Esophagus muscularis mucosa (tissue), 4 donors: ENCODE measurements at regions not wholly inside any gene's neighbourhood (a gene's known extent, or its start where the extent isn't known, plus 50 kb on each side); places are given as distances from the start of the nearest gene placed in this dataset.

Source experiments
- DNase-seq: peaks from one replicate; pipeline ENCODE4 v3.0.0-alpha.2; 2017; ENCODE audit errors: extremely low spot score
- H3K27ac ChIP-seq, 4 donors: fragments of 200-600 bp; sonication (generic); replicated peaks in 1 of 4; 1 replicate in 3 of 4; 2 replicates in 1 of 4; pipeline ENCODE4 v1.5.1; 2016 to 2019; ENCODE audit warnings: mild to moderate bottlenecking in 1 of 4
- H3K27me3 ChIP-seq, 4 donors: fragments of 200-600 bp; sonication (generic); one replicate each; pipeline versions ENCODE4 v1.5.1 to v1.6.0; 2016 to 2019
- H3K36me3 ChIP-seq, 4 donors: fragments of 200-600 bp; sonication (generic); one replicate each; pipeline ENCODE4 v1.5.1; 2016 to 2019
- H3K4me1 ChIP-seq, 4 donors: fragments of 200-600 bp; sonication (generic); one replicate each; pipeline ENCODE4 v1.5.1; 2016 to 2019
- H3K4me3 ChIP-seq, 4 donors: fragments of 200-600 bp; sonication (generic); 1 replicate in 2 of 4; 2 replicates in 2 of 4; pipeline ENCODE4 v1.5.1; 2016 to 2019; ENCODE audit warnings: mild to moderate bottlenecking in 4 of 4, moderate library complexity in 1 of 4
- H3K9me3 ChIP-seq, 4 donors: fragments of 200-600 bp; sonication (generic); 1 replicate in 3 of 4; 2 replicates in 1 of 4; pipeline ENCODE4 v1.5.1; 2016 to 2019
- EP300 ChIP-seq: sonication (generic); formaldehyde crosslinking; IDR thresholded peaks from one replicate; pipeline ENCODE4 v1.6.1; 2017; ENCODE audit warnings: antibody characterized with exemption
- POLR2A ChIP-seq: fragments of 450-650 bp; IDR thresholded peaks from one replicate; pipeline ENCODE4 v1.6.1; 2017; ENCODE audit warnings: antibody characterized with exemption, moderate library complexity, mild to moderate bottlenecking, low read depth
- POLR2AphosphoS5 ChIP-seq, 2 donors: sonication (generic); formaldehyde crosslinking; IDR thresholded peaks; one replicate each; pipeline ENCODE4 v1.6.1; 2017; ENCODE audit warnings: antibody characterized with exemption in 2 of 2
- WGBS: methylation state at CpG from one replicate; pipeline ENCODE4 v1.1.5; 2018; 5-methylcytosine and 5-hydroxymethylcytosine counted together
- intact Hi-C: fragments of 100-400 bp; cut with DNase I; formaldehyde crosslinking; loops from one replicate; pipeline ENCODE4 v1.15.1; 2023
- TF ChIP-seq, protein P1 (sequence below), 3 experiments: fragments of 200-600 bp in 2 of 3; fragments of 450-650 bp in 1 of 3; sonication (generic) in 2 of 3; IDR thresholded peaks; one replicate each; pipeline ENCODE4 v1.5.1; 2017 to 2019; ENCODE audit warnings: antibody characterized with exemption in 3 of 3, mild to moderate bottlenecking in 2 of 3, moderate library complexity in 1 of 3

DNA sequence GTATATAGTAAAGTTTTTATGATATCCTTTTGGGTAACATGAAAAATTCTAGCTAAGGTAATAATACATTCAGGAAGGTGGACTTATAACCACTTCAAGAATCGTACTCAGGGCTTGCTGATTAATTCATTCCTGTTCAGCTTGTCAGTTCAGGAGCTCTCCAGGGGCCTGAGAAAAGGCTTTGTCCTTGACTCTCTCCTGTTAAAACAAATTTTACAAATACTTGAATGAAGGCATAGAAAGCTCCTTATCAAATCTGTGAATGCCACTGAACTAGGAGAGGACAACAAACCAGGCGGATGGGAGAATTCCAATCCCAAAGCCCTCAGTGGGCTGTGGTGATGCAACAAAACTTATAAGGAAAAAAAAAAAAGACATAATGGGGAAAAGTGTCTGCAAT lies 354.5 kb upstream of the ZMIZ1 start:
- intact Hi-C loops, result no loop called here
- Histone ChIP-seq H3K9me3 (no peaks in the 10 kb centered on the region), H3K4me3 (no peak overlapping the region), H3K36me3 (no peaks in the 10 kb centered on the region), H3K27me3 (no peaks in the 10 kb centered on the region), H3K27ac (no peak overlapping the region), H3K4me1 (peaks cover 7 to 22% (median 20%) of the 10 kb centered on the region in 4 donors)
- 88% methylated on average over 2 of the region's 2 CpGs for WGBS
- TF ChIP-seq EP300 (no peak), POLR2AphosphoS5 (IDR thresholded peaks at IDR 0.05) (no peak)
- DNase-seq, result no peak

DNA sequence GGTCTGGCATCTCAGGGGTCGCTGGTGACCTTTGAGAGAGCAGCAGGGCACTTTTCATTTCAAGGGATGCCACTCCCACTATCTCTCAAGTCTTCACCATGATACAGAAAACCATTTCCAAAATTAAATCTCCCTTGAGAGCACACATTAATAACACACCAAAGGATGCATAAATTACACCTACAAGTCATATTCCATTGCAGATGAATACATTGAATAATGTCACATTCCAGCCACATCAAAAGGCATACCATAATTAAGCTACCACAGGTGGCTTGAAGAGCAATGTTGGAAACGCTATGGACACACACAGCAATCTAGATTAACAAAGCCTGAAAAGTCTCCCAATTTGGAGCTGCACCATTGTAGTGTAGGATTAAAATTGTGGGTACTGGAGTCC lies 353.3 kb upstream of the ZMIZ1 start:
- WGBS, result 65% methylated on average over 2 of the region's 2 CpGs
- no peaks in the 10 kb centered on the region for H3K36me3 ChIP-seq
- intact Hi-C loops, result no loop called here
- no peak overlapping the region for H3K27ac ChIP-seq
- no peak overlapping the region for H3K4me3 ChIP-seq
- H3K27me3 ChIP-seq, result no peaks in the 10 kb centered on the region
- TF ChIP-seq POLR2AphosphoS5 (IDR thresholded peaks at IDR 0.05) (no peak), POLR2A (no peak), EP300 (no peak)
- TF ChIP-seq, protein P1, sequence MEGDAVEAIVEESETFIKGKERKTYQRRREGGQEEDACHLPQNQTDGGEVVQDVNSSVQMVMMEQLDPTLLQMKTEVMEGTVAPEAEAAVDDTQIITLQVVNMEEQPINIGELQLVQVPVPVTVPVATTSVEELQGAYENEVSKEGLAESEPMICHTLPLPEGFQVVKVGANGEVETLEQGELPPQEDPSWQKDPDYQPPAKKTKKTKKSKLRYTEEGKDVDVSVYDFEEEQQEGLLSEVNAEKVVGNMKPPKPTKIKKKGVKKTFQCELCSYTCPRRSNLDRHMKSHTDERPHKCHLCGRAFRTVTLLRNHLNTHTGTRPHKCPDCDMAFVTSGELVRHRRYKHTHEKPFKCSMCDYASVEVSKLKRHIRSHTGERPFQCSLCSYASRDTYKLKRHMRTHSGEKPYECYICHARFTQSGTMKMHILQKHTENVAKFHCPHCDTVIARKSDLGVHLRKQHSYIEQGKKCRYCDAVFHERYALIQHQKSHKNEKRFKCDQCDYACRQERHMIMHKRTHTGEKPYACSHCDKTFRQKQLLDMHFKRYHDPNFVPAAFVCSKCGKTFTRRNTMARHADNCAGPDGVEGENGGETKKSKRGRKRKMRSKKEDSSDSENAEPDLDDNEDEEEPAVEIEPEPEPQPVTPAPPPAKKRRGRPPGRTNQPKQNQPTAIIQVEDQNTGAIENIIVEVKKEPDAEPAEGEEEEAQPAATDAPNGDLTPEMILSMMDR (IDR thresholded peaks at IDR 0.05), result no peak
- no peaks in the 10 kb centered on the region for H3K9me3 ChIP-seq
- peaks cover 7 to 22% (median 20%) of the 10 kb centered on the region in 4 donors for H3K4me1 ChIP-seq
- DNase-seq, result no peak

DNA sequence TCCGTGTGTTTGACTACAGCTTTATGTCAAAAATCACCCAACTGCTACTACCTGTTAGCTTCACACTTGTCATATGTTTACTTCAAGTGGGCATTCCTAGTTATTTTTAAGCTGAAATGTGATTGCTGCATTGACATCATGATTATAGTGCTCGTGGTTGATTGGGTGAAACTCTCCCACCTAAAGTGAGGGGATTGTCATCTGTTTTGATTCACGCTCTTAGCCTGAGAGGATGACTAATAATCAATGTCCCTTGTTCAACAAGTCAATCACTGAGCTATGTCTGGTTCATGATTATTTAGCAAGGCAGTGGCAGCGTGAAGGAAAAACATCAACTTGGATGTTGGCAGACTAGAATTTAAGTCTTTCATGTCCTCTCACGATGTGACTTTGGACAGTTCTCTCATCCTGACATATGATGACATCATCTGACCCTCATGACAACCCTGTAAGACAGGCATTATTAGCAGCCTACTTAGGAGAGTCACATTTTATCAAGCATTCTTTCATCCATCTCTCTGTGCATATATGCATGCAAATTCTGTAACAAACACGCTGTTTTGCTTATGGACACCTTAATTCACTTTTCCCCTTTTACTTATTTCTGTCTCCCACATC lies 352.6 kb upstream of the ZMIZ1 start:
- Histone ChIP-seq H3K4me3 (no peak overlapping the region), H3K36me3 (no peaks in the 10 kb centered on the region), H3K4me1 (peaks cover 7 to 22% (median 20%) of the 10 kb centered on the region in 4 donors), H3K9me3 (no peaks in the 10 kb centered on the region), H3K27ac (no peak overlapping the region), H3K27me3 (no peaks in the 10 kb centered on the region)
- DNase-seq, result no peak
- WGBS, result 88% methylated on average over 6 of the region's 6 CpGs
- TF ChIP-seq POLR2A, result no peak
- TF ChIP-seq, protein P1 (IDR thresholded peaks at IDR 0.05), result no peak
- no peak for TF ChIP-seq EP300
- no peak for TF ChIP-seq POLR2AphosphoS5 (IDR thresholded peaks at IDR 0.05)
- intact Hi-C loops, result no loop called here

DNA sequence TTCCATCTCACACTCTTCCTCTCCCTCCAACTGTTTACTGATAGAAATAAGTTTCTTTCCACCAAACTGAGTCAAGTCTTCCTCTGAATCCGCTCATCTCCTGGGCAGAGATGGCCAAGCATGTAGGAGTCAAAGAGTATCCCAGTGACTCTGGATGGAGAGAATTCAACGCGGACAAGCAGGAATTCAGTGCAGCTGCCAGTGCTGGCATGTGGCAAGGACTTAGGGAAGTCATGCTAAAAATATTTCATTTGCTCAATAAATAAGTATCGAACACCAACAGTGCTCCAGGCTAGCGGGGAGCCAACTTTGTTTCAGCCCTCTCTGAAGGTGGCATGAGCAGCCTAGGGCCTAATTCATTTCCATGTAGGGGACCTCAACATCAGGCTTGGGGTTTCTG lies 351.6 kb upstream of the ZMIZ1 start:
- WGBS, result 65% methylated on average over 5 of the region's 5 CpGs
- intact Hi-C loops, result no loop called here
- Histone ChIP-seq H3K4me1 (peaks cover 7 to 22% (median 20%) of the 10 kb centered on the region in 4 donors), H3K27ac (peak overlapping the region in 2 of 4 donors; percentile 6 to 46), H3K27me3 (no peaks in the 10 kb centered on the region), H3K36me3 (no peaks in the 10 kb centered on the region), H3K9me3 (no peaks in the 10 kb centered on the region), H3K4me3 (no peak overlapping the region)
- no peak for DNase-seq
- TF ChIP-seq, protein P1 (IDR thresholded peaks at IDR 0.05), result no peak
- TF ChIP-seq POLR2A (no peak), EP300 (no peak), POLR2AphosphoS5 (IDR thresholded peaks at IDR 0.05) (peak in 1 of 2 donors; percentile 52)

DNA sequence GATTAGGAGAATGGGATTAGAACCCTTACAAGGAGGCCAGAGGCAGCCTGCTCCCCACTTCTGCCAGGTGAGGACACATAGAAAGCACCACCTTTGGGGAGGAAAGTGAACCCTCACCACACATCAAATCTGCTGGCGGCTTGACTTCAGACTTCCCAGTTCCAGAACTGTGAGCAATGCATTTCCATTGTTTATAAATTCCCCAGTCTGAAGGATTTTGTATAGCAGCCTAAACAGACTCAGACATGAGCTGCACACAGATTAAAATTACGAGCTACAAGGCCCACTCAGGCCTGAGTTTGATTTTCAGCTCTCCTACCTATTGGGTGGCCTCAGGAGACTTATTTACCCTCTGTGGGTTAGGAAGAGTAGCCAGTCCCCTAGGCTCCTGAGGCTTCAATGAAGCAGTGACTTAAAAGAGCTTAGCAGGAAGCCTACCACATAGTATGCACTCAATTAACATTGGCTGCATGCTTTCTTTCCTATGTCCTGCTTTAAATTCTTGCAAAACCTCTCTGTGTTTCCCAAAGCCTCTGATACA lies 350.7 kb upstream of the ZMIZ1 start:
- DNase-seq, result no peak
- Histone ChIP-seq H3K36me3 (no peaks in the 10 kb centered on the region), H3K4me3 (no peak overlapping the region), H3K27ac (peak overlapping the region in 3 of 4 donors; percentile 6 to 46 (median 9)), H3K27me3 (no peaks in the 10 kb centered on the region), H3K4me1 (peaks cover 7 to 22% (median 20%) of the 10 kb centered on the region in 4 donors), H3K9me3 (no peaks in the 10 kb centered on the region)
- intact Hi-C loops, result no loop called here
- 75% methylated on average over 2 of the region's 2 CpGs for whole genome bisulfite sequencing
- TF ChIP-seq, protein P1 (IDR thresholded peaks at IDR 0.05), result no peak
- TF ChIP-seq POLR2AphosphoS5 (IDR thresholded peaks at IDR 0.05) (no peak), POLR2A (no peak), EP300 (no peak)
